HepG2 (cell line): ENCODE measurements at regions not wholly inside any gene's neighbourhood (a gene's known extent, or its start where the extent isn't known, plus 50 kb on each side); places are given as distances from the start of the nearest gene placed in this dataset.
A peak's percentile ranks its signal among the peaks of the same experiment; 100 is the strongest.

ENCODE experiments used
- ATF3 ChIP-seq: sonication (generic); formaldehyde crosslinking; IDR thresholded peaks from 2 replicates; pipeline ENCODE4 v1.4.0; 2020; ENCODE audit warnings: missing genetic modification reagents
- CREBL2 ChIP-seq: sonication (generic); formaldehyde crosslinking; IDR thresholded peaks from 2 replicates; pipeline ENCODE4 v1.8.1; 2023; ENCODE audit warnings: missing genetic modification reagents, mild to moderate bottlenecking, borderline replicate concordance
- DDIT3 ChIP-seq: sonication (generic); formaldehyde crosslinking; IDR thresholded peaks from 2 replicates; pipeline ENCODE4 v1.4.0; 2020; ENCODE audit warnings: mild to moderate bottlenecking, missing genetic modification reagents
- GLI4 ChIP-seq: sonication (generic); formaldehyde crosslinking; IDR thresholded peaks from 2 replicates; pipeline ENCODE4 v1.5.1; 2020; ENCODE audit warnings: missing genetic modification reagents, mild to moderate bottlenecking, moderate library complexity, borderline replicate concordance
- GMEB1 ChIP-seq: sonication (generic); formaldehyde crosslinking; IDR thresholded peaks from 2 replicates; pipeline ENCODE4 v1.5.1; 2020; ENCODE audit warnings: missing genetic modification reagents, mild to moderate bottlenecking, borderline replicate concordance
- HOXA5 ChIP-seq: sonication (generic); formaldehyde crosslinking; IDR thresholded peaks from 2 replicates; pipeline ENCODE4 v1.4.0; 2020; ENCODE audit warnings: missing genetic modification reagents
- LBX2 ChIP-seq: sonication (generic); formaldehyde crosslinking; IDR thresholded peaks from 2 replicates; pipeline ENCODE4 v1.5.0; 2020; ENCODE audit warnings: missing genetic modification reagents, mild to moderate bottlenecking, borderline replicate concordance
- MAF1 ChIP-seq: sonication (generic); formaldehyde crosslinking; IDR thresholded peaks from 2 replicates; pipeline ENCODE4 v1.5.0; 2020; ENCODE audit warnings: missing genetic modification reagents, borderline replicate concordance
- ZBTB2 ChIP-seq: sonication (generic); formaldehyde crosslinking; IDR thresholded peaks from 2 replicates; pipeline ENCODE4 v1.8.0; 2022; ENCODE audit warnings: low read depth, missing genetic modification reagents
- ZHX1 ChIP-seq: sonication (generic); formaldehyde crosslinking; IDR thresholded peaks from 2 replicates; pipeline ENCODE4 v1.8.1; 2022; ENCODE audit warnings: low read depth, mild to moderate bottlenecking, missing genetic modification reagents
- ZNF143 ChIP-seq: sonication (generic); formaldehyde crosslinking; IDR thresholded peaks from 2 replicates; pipeline ENCODE4 v1.4.0; 2020; ENCODE audit warnings: missing genetic modification reagents
- ZNF274 ChIP-seq: sonication (generic); formaldehyde crosslinking; IDR thresholded peaks from 2 replicates; pipeline ENCODE4 v1.5.1; 2020; ENCODE audit warnings: mild to moderate bottlenecking, missing genetic modification reagents
- ZNF354B ChIP-seq: sonication (generic); formaldehyde crosslinking; IDR thresholded peaks from 2 replicates; pipeline ENCODE4 v1.8.0; 2022; ENCODE audit warnings: mild to moderate bottlenecking, missing genetic modification reagents
- ZNF510 ChIP-seq: sonication (generic); formaldehyde crosslinking; IDR thresholded peaks from 2 replicates; pipeline ENCODE4 v1.4.0; 2020; ENCODE audit warnings: low read depth, mild to moderate bottlenecking, missing genetic modification reagents
- ZNF530 ChIP-seq: sonication (generic); formaldehyde crosslinking; IDR thresholded peaks from 2 replicates; pipeline ENCODE4 v1.5.0; 2020; ENCODE audit warnings: low read depth, mild to moderate bottlenecking, missing genetic modification reagents
- ZNF597 ChIP-seq: sonication (generic); formaldehyde crosslinking; IDR thresholded peaks from 2 replicates; pipeline ENCODE4 v1.5.0; 2020; ENCODE audit warnings: missing genetic modification reagents
- ZNF670 ChIP-seq: sonication (generic); formaldehyde crosslinking; IDR thresholded peaks from 2 replicates; pipeline ENCODE4 v1.8.0; 2022; ENCODE audit warnings: mild to moderate bottlenecking, missing genetic modification reagents, borderline replicate concordance

GRCh38 chr18:34976899-34977837, 64.0 kb upstream of the MAPRE2 start (continued):
- TF ChIP-seq ATF3 (CRISPR knock-in tag): no peak
- no peak for TF ChIP-seq ZNF530 (CRISPR knock-in tag)
- TF ChIP-seq ZNF354B (CRISPR knock-in tag): 0 out of 2 replicates have a peak, but pooled peaks have one; percentile 33
- peak; percentile 54; the same call in 1 of the 2 replicates for TF ChIP-seq LBX2 (CRISPR knock-in tag)
- no peak for TF ChIP-seq DDIT3
- TF ChIP-seq ZNF143 (CRISPR knock-in tag): no peak
- no peak for TF ChIP-seq MAF1 (CRISPR knock-in tag)
- no peak; the same call in 1 of the 2 replicates for TF ChIP-seq ZNF274 (CRISPR knock-in tag)
- TF ChIP-seq GLI4 (CRISPR knock-in tag): no peak; the same call in 1 of the 2 replicates
- TF ChIP-seq CREBL2 (CRISPR knock-in tag): no peak
- TF ChIP-seq GMEB1 (CRISPR knock-in tag): peak; percentile 52; the same call in 1 of the 2 replicates
- peak; percentile 90 for TF ChIP-seq ZNF670 (CRISPR knock-in tag)
- no peak for TF ChIP-seq ZNF510
- TF ChIP-seq ZNF597 (CRISPR knock-in tag): no peak
- no peak for TF ChIP-seq ZHX1
- TF ChIP-seq HOXA5: peak; percentile 24; the same call in 1 of the 2 replicates
- peak; percentile 51; the same call in 1 of the 2 replicates for TF ChIP-seq ZBTB2 (CRISPR knock-in tag)
